A549 (cell line): ENCODE measurements at regions not wholly inside any gene's neighbourhood (a gene's known extent, or its start where the extent isn't known, plus 50 kb on each side); places are given as distances from the start of the nearest gene placed in this dataset.

Experiments
- ATAC-seq, 2 experiments: fragments of 200-7000 bp in 1 of 2; fragments of >200 bp in 1 of 2; cut with Nextera tagmentation in 1 of 2; cut with Tn5 transposase in 1 of 2; 3 replicates each; pipeline versions ENCODE4 v1.8.0 to v1.9.1; 2018 to 2020; ENCODE audit warnings: mild to moderate bottlenecking in 1 of 2, moderate library complexity in 1 of 2
- CTCF ChIA-PET: fragments of 300-600 bp; sonication (Branson Sonifier 250); formaldehyde crosslinking; extraction: SDS; loops from one replicate; lab custom pipeline; 2021; ENCODE audit warnings: antibody characterized with exemption, inconsistent platforms; lab: Yijun Ruan, JAX
- POLR2A ChIA-PET: fragments of 350-600 bp; formaldehyde crosslinking; extraction: SDS; loops from one replicate; lab custom pipeline; 2021; ENCODE audit warnings: antibody characterized with exemption, inconsistent platforms; lab: Yijun Ruan, JAX
- DNase-seq, 2 experiments: peaks; one replicate each; pipeline versions ENCODE4 v3.0.0 to v3.0.0-alpha.2; 2011 to 2016; ENCODE audit warnings: low read depth in 1 of 2, low spot score in 1 of 2
- FAIRE-seq: peaks from 2 replicates; lab custom pipeline; 2011; peaks lifted over from hg19 to GRCh38; lab: Jason Lieb, UNC
- H3K27ac ChIP-seq, 2 experiments: fragments of >200 bp; sonication (Bioruptor Twin); formaldehyde crosslinking; 3 replicates each; pipeline ENCODE4 v1.5.1; 2016 to 2017
- H3K4me1 ChIP-seq: fragments of >200 bp; sonication (Bioruptor Twin); formaldehyde crosslinking; 3 replicates; pipeline ENCODE4 v1.6.1; 2016
- H3K4me2 ChIP-seq: fragments of >200 bp; sonication (Bioruptor Twin); formaldehyde crosslinking; 3 replicates; pipeline ENCODE4 v1.6.1; 2016
- H3K4me3 ChIP-seq: fragments of >200 bp; sonication (Bioruptor Twin); formaldehyde crosslinking; 3 replicates; pipeline ENCODE4 v1.5.1; 2016
- H3K9me3 ChIP-seq: fragments of >200 bp; sonication (Bioruptor Twin); formaldehyde crosslinking; 3 replicates; pipeline ENCODE4 v1.6.1; 2016
- BCL3 ChIP-seq: fragments of >200 bp; sonication (Bioruptor Twin); formaldehyde crosslinking; IDR thresholded peaks from 3 replicates; pipeline ENCODE4 v1.6.1; 2016
- BHLHE40 ChIP-seq: IDR thresholded peaks from 2 replicates; pipeline ENCODE4 v1.6.1; 2012; ENCODE audit warnings: low read depth, low read length, inconsistent platforms
- CBX2 ChIP-seq: fragments of 200-600 bp; sonication (generic); IDR thresholded peaks from 2 replicates; pipeline ENCODE4 v1.6.1; 2016; ENCODE audit warnings: low read depth, mild to moderate bottlenecking, borderline replicate concordance
- CBX8 ChIP-seq: fragments of 200-600 bp; sonication (generic); IDR thresholded peaks from 2 replicates; pipeline ENCODE4 v1.6.1; 2016
- CHD2 ChIP-seq: fragments of 150-350 bp; IDR thresholded peaks from 2 replicates; pipeline ENCODE4 v1.6.1; 2014; ENCODE audit warnings: low read length; ENCODE audit not compliant: partially characterized antibody
- CTCF ChIP-seq: fragments of >200 bp; sonication (Bioruptor Twin); formaldehyde crosslinking; IDR thresholded peaks from 3 replicates; pipeline ENCODE4 v1.5.1; 2016
- EHF ChIP-seq: fragments of 250-450 bp; sonication (Bioruptor Pico); IDR thresholded peaks from 2 replicates; pipeline ENCODE4 v1.5.0; 2020; ENCODE audit warnings: mild to moderate bottlenecking
- EHMT2 ChIP-seq: fragments of 200-600 bp; sonication (generic); IDR thresholded peaks from 2 replicates; pipeline ENCODE4 v1.6.1; 2016; ENCODE audit warnings: antibody characterized with exemption, low read depth, mild to moderate bottlenecking, moderate library complexity
- ELK1 ChIP-seq: fragments of 150-350 bp; IDR thresholded peaks from 2 replicates; pipeline ENCODE4 v1.6.1; 2014; ENCODE audit warnings: low read depth, mild to moderate bottlenecking, low read length
- EP300 ChIP-seq, 2 experiments: fragments of >200 bp; sonication (Bioruptor Twin); formaldehyde crosslinking; IDR thresholded peaks; 2 replicates in 1 of 2; 3 replicates in 1 of 2; pipeline ENCODE4 v1.6.1; 2016 to 2017
- FOSB ChIP-seq: fragments of 250-450 bp; sonication (Bioruptor Pico); IDR thresholded peaks from 2 replicates; pipeline ENCODE4 v1.5.0; 2020; ENCODE audit warnings: mild to moderate bottlenecking, moderate library complexity
- FOSL2 ChIP-seq, 2 experiments: fragments of 450-650 bp in 1 of 2; fragments of >200 bp in 1 of 2; sonication (Bioruptor Twin) in 1 of 2; formaldehyde crosslinking; IDR thresholded peaks; 2 replicates each; pipeline versions ENCODE4 v1.5.0 to v1.6.1; 2016 to 2020; ENCODE audit warnings: mild to moderate bottlenecking in 1 of 2, moderate library complexity in 1 of 2
- GATA3 ChIP-seq: IDR thresholded peaks from 2 replicates; pipeline ENCODE4 v1.6.1; 2012; ENCODE audit warnings: borderline replicate concordance
- HES2 ChIP-seq: fragments of >200 bp; sonication (Bioruptor Twin); formaldehyde crosslinking; IDR thresholded peaks from 2 replicates; pipeline ENCODE4 v1.6.1; 2016
- HEYL ChIP-seq: fragments of 250-450 bp; sonication (Bioruptor Pico); IDR thresholded peaks from 2 replicates; pipeline ENCODE4 v1.8.0; 2021; ENCODE audit warnings: mild to moderate bottlenecking, moderate library complexity
- HMGXB4 ChIP-seq: fragments of 250-450 bp; sonication (Bioruptor Pico); IDR thresholded peaks from 2 replicates; pipeline ENCODE4 v1.5.0; 2021; ENCODE audit warnings: mild to moderate bottlenecking, moderate library complexity, borderline replicate concordance
- HOXA7 ChIP-seq: fragments of 250-450 bp; sonication (Bioruptor Pico); IDR thresholded peaks from 2 replicates; pipeline ENCODE4 v1.5.0; 2020; ENCODE audit warnings: mild to moderate bottlenecking, moderate library complexity
- HOXB5 ChIP-seq: fragments of 250-450 bp; sonication (Bioruptor Pico); IDR thresholded peaks from 2 replicates; pipeline ENCODE4 v1.5.0; 2020; ENCODE audit warnings: mild to moderate bottlenecking, moderate library complexity
- KDM1A ChIP-seq: fragments of 200-600 bp; sonication (generic); IDR thresholded peaks from 2 replicates; pipeline ENCODE4 v1.6.1; 2016; ENCODE audit warnings: low read depth, mild to moderate bottlenecking
- KDM5A ChIP-seq: fragments of 200-600 bp; sonication (generic); IDR thresholded peaks from 2 replicates; pipeline ENCODE4 v1.6.1; 2016; ENCODE audit warnings: antibody characterized with exemption, mild to moderate bottlenecking
- MAFK ChIP-seq: fragments of 450-650 bp; IDR thresholded peaks from 2 replicates; pipeline ENCODE4 v1.6.1; 2014; ENCODE audit not compliant: partially characterized antibody
- MAZ ChIP-seq: fragments of 150-350 bp; IDR thresholded peaks from 2 replicates; pipeline ENCODE4 v1.6.1; 2014; ENCODE audit warnings: antibody characterized with exemption, low read depth, low read length, borderline replicate concordance
- MYC ChIP-seq: IDR thresholded peaks from 2 replicates; pipeline ENCODE4 v1.6.1; 2012; ENCODE audit warnings: mild to moderate bottlenecking, inconsistent platforms, low read length, improper control_type of control experiment, borderline replicate concordance
- POLR2AphosphoS2 ChIP-seq: conservative IDR thresholded peaks from 2 replicates; pipeline ENCODE4 v1.6.1; 2012; ENCODE audit warnings: low read length, improper control_type of control experiment, inconsistent platforms
- RFX5 ChIP-seq: fragments of 450-650 bp; IDR thresholded peaks from 2 replicates; pipeline ENCODE4 v1.7.1; 2014; ENCODE audit warnings: antibody characterized with exemption, mild to moderate bottlenecking, moderate library complexity
- RNF2 ChIP-seq: fragments of 200-600 bp; sonication (generic); IDR thresholded peaks from 2 replicates; pipeline ENCODE4 v1.6.1; 2016; ENCODE audit warnings: low read depth, mild to moderate bottlenecking, antibody characterized with exemption, moderate library complexity, borderline replicate concordance
- SREBF2 ChIP-seq: fragments of 450-650 bp; IDR thresholded peaks from 2 replicates; pipeline ENCODE4 v1.6.1; 2014; ENCODE audit warnings: mild to moderate bottlenecking, moderate library complexity
- USF2 ChIP-seq: fragments of 450-650 bp; IDR thresholded peaks from 2 replicates; pipeline ENCODE4 v1.6.1; 2014; ENCODE audit warnings: antibody characterized with exemption
- ZSCAN20 ChIP-seq: fragments of 250-450 bp; sonication (Bioruptor Pico); IDR thresholded peaks from 2 replicates; pipeline ENCODE4 v1.8.0; 2022; ENCODE audit warnings: mild to moderate bottlenecking, moderate library complexity
- WGBS: methylation state at CpG from one replicate; pipeline ENCODE4 v1.1.6; 2017; ENCODE audit errors: missing lambda C conversion rate; 5-methylcytosine and 5-hydroxymethylcytosine counted together

GRCh38 chr10:64368298-64368697 is 847.1 kb downstream of the REEP3 start:
- ChIA-PET CTCF (no interaction called here), POLR2A (no interaction called here)
- Histone ChIP-seq H3K27ac (no peak overlapping the region), H3K9me3 (no peaks in the 10 kb centered on the region), H3K4me3 (no peak overlapping the region), H3K4me1 (no peaks in the 10 kb centered on the region), H3K4me2 (no peak overlapping the region)
- ATAC-seq (no peak), FAIRE-seq (no peak), DNase-seq (no peak)
- no peak for TF ChIP-seq HOXA7 (CRISPR knock-in tag)
- no peak for TF ChIP-seq POLR2AphosphoS2
- TF ChIP-seq KDM5A, result no peak
- TF ChIP-seq HES2, result no peak
- no peak for TF ChIP-seq MAFK
- TF ChIP-seq CHD2, result no peak
- TF ChIP-seq EHMT2, result no peak
- TF ChIP-seq SREBF2, result no peak
- TF ChIP-seq CBX2, result no peak
- no peak for TF ChIP-seq ELK1
- no peak for TF ChIP-seq CTCF
- no peak for TF ChIP-seq USF2
- no peak for TF ChIP-seq CBX8
- TF ChIP-seq KDM1A, result no peak
- no peak for TF ChIP-seq HOXB5 (CRISPR knock-in tag)
- TF ChIP-seq BCL3, result no peak
- TF ChIP-seq GATA3, result no peak
- TF ChIP-seq RFX5, result no peak
- WGBS, result 3% methylated on average over 3 of the region's 3 CpGs

GRCh38 chr10:64369885-64370773 is 848.9 kb downstream of the REEP3 start:
- Histone ChIP-seq H3K4me3 (no peak overlapping the region), H3K9me3 (no peaks in the 10 kb centered on the region), H3K4me1 (no peaks in the 10 kb centered on the region), H3K4me2 (no peak overlapping the region), H3K27ac (no peak overlapping the region)
- 14% methylated on average over 1 of the region's 1 CpG for WGBS
- ATAC-seq (no peak), FAIRE-seq (no peak), DNase-seq (no peak)
- CTCF ChIA-PET, result no interaction called here
- TF ChIP-seq ZSCAN20 (CRISPR knock-in tag) (no peak), FOSB (CRISPR knock-in tag) (no peak), RNF2 (no peak), HOXB5 (CRISPR knock-in tag) (no peak), EHF (CRISPR knock-in tag) (no peak), EP300 (IDR thresholded peaks at IDR 0.05) (no peak), FOSL2 (IDR thresholded peaks at IDR 0.05) (no peak), FOSL2 (CRISPR knock-in tag; IDR thresholded peaks at IDR 0.05) (no peak), SREBF2 (no peak), MAZ (no peak), USF2 (no peak), HEYL (CRISPR knock-in tag) (no peak), CBX8 (no peak), MYC (no peak), HMGXB4 (CRISPR knock-in tag) (no peak), KDM5A (no peak), KDM1A (no peak), BHLHE40 (no peak)
- POLR2A ChIA-PET, result no interaction called here
